ENCODE measurements at regions not wholly inside any gene's neighbourhood (a gene's known extent, or its start where the extent isn't known, plus 50 kb on each side); places are given as distances from the start of the nearest gene placed in this dataset.
"Not testable (repeated sequence)": the region's sequence is repeated elsewhere in the genome, so short reads cannot be mapped to it uniquely, and the experiment has no call there.

DNA sequence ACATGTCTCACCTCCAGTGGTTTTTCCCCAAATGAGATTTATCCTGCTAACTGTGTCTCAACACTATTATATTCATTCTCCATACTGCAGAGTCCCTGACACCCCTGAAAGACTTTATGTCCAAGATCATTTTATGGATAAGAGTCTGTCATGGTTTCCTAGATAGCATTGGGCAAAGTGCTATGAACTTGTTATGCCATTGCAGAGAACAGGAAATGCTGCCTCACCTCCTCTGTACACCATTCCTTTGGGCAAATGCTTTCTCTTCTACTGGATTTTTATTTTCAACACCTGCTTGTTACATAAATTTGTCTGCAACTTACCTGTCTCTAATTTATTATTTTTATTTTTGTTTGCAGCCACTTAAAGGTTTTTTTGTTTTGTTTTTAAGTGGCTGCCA lies 652.5 kb upstream of the FAM98A start:
- in situ Hi-C loops (cut with HindIII; ENCODE audit: low pct_unique_long_range_greater_than_20kb, low sequenced_read_pairs): no loop called here
- no peak for DNase-seq (ENCODE audit: low read depth, low spot score)

DNA sequence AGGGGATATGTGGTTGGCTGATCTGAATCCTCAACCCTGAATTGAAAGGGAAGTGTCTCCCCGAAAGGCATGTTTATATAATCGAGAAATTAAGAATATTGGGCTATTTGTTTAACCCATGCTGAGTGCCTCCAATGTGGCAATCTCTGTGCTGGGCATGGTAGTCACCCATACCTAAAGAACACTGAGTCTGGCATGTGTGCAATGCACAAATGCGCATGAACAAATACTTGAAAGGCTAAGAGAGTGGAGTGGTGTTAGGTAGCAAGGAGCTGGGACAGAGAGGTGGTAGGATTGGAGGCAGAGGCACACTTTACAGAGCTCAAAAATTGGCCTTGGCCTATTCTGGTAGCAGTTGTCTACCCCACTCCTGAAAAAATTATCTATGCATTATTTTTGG lies 645.1 kb upstream of the FAM98A start:
- DNase-seq (ENCODE audit: low read depth, low spot score): no peak
- in situ Hi-C loops (cut with HindIII; ENCODE audit: low pct_unique_long_range_greater_than_20kb, low sequenced_read_pairs): no loop called here

DNA sequence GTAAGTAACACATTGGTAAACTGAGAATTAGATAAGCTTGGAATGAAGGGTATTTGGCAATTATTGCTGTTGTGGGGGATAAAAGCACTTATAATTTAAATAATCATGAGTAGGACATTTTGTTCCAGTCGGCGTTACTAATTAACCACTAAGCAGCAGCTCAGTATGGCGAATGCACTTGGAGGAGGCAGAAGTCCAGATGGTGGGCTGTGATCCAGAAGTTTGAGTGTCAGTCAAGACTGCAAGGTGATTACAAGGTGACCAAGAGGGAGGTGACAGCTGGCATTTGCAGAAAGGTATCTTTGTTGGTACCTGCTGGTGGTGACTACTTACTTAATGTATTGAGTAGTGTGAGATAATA lies 643.6 kb upstream of the FAM98A start:
- DNase-seq (ENCODE audit: low read depth, low spot score): no peak
- in situ Hi-C loops (cut with HindIII; ENCODE audit: low pct_unique_long_range_greater_than_20kb, low sequenced_read_pairs): no loop called here

DNA sequence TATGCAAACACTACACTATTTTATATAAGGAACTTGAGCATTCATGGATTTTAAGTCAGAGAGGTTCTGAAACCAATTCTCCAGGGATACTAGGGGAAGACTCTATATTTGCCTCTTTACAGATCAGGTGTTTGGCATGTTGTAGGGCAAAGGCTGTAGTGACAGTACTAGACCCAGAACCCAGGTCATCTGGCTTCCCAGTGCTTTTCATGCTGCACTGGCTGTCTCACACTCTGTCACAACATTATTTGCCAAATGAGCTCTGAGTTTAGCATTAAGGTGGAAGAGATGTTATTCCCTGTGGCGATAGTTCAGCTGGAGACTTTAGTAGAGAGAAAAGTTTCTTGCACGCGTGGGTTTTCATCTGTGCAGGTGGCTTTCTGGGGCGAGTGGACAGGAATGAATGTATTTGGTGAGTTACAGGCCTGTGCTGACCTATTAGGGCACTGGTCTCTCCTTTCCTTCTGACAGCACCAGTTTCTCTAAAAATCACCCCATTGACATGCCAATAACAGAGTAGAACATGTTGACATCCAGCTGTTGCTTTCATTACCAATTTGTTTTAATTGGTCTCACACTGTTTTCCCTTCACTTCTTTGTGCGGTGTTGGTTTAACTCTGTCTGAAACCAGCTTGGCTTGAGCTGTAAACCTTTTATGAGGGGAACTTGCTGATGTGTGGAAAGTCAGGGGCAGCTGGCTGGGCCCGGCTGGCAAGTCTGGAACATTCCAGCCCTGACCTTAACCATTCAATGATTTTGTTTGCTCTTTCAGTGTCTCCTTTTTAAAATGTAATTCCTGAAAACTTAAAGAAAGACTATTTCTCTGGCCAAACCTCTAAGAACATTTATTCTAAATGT lies 643.0 kb upstream of the FAM98A start:
- in situ Hi-C loops (cut with HindIII; ENCODE audit: low pct_unique_long_range_greater_than_20kb, low sequenced_read_pairs): no loop called here
- no peak for DNase-seq (ENCODE audit: low read depth, low spot score)

DNA sequence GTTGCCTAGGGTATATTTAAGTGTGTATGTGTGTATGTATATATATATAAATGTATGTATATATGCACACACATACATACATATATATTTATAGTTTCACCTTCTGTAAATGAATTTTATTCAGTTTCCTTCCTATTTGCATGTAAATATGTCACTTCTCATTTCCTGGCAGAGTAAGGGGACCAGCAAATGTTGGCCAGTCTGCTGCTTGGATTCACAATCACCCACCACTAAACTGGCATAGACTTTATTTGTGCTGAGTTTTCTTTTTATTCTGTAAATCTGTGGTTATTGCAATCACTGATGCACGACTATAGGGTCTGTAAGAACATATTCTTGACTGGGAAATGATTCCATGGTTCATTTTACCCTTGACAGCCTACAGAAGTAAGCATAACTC lies 640.4 kb upstream of the FAM98A start:
- in situ Hi-C loops (cut with HindIII; ENCODE audit: low pct_unique_long_range_greater_than_20kb, low sequenced_read_pairs): no loop called here
- no peak for DNase-seq (ENCODE audit: low read depth, low spot score)

DNA sequence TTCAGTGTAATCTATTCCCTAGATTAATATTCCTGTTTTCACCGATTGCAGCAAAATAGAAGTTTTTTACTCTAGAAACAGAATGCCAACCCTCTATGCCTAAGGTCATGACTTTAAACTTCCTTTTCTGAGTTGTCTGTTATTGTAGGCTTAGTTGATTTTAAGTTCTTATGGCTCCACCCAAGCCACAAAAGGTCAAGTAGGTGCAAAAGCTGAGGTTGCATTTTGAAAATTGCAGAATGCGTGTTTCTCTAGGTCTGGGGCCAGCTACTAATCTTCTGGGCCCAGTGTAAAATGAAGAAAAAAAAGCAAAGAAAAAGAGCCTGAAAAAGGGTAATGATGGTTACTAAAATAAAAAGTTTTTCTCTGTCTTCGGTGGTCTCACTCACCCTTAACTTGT lies 635.7 kb upstream of the FAM98A start:
- no peak for DNase-seq (ENCODE audit: low read depth, low spot score)
- in situ Hi-C loops (cut with HindIII; ENCODE audit: low pct_unique_long_range_greater_than_20kb, low sequenced_read_pairs): no loop called here

DNA sequence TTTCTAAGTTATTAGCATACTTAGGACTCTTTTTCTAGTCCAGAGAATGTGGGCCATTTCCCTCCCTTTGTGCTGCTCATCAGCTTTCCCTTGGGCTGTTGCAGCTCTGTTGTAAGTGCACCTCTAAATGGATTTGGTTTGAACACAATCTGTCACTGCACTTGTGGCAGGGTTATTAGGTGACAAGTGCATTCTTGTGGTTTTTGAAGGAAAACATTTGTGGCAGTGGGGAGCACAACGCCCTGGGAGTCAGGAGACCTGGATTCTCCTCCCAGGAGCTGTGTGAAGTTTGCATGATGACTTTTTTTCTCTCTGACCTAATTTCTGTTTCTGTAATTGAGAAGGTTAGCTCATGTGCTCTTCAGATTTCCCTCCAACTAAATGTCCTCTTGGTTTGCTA lies 630.9 kb upstream of the FAM98A start:
- DNase-seq (ENCODE audit: low read depth, low spot score): no peak
- in situ Hi-C loops (cut with HindIII; ENCODE audit: low pct_unique_long_range_greater_than_20kb, low sequenced_read_pairs): no loop called here

DNA sequence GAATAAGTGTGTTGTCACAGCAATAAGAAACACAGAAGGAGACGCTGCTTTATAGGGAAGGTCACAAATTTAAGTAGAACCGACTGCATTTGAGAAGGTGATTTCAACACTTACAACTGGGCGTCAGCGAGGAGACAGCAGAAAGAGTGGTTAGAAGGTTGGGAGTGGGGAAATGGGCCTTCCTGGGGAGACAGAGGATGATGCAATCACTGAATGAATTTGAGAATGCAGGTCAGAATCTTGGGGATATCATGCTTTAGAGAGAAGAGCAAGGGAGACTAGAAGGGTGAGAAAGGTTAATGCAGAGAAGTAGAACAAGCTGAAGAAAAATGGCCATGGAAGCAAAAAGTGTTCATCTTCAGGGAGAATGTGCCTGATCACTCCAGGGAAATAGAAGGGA lies 616.1 kb upstream of the FAM98A start:
- in situ Hi-C loops (cut with HindIII; ENCODE audit: low pct_unique_long_range_greater_than_20kb, low sequenced_read_pairs): no loop called here

DNA sequence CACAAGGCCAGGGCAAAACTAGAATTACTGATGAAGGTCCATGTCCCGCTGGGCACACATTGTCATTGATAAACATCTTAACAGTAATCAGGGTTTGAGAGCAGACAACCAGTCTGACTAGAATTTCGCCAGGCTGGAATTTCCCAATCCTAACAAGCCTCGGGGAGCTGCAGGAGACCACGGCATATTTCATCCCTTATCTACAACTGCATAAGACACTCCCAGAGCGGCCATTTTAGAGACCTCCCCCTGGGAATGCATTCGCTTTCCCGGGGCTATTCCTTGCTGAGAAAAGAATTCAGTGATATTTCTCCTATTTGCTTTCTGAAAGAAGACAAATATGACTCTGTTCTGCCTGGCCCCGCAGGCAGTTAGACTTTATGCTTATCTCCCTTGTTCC lies 611.3 kb upstream of the FAM98A start:
- in situ Hi-C loops (cut with HindIII; ENCODE audit: low pct_unique_long_range_greater_than_20kb, low sequenced_read_pairs); DNase-seq (ENCODE audit: low read depth, low spot score): not testable (repeated sequence)

More for the DNA sequence above, 616.1 kb upstream of the FAM98A start:
- no peak for DNase-seq (ENCODE audit: low read depth, low spot score)

DNA sequence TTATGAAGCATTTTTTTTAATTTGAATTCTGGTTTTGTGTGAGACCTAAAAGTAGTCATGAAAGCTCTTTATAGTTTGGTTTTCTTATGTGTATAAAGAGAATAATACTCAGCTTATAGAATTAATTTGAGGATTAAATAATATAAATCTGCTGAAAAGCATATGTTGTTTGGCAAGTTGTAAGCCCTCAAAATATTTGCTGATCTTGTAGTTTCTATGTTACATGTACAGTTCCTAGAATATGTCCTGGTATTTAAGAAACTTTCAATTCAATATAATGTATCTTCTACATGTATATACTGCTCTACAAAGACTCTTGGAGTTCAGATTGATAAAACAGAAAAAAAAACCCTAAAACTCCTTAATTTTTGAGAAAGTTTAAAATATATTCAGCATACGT lies 605.5 kb upstream of the FAM98A start:
- in situ Hi-C loops (cut with HindIII; ENCODE audit: low pct_unique_long_range_greater_than_20kb, low sequenced_read_pairs): no loop called here
- no peak for DNase-seq (ENCODE audit: low read depth, low spot score)

DNA sequence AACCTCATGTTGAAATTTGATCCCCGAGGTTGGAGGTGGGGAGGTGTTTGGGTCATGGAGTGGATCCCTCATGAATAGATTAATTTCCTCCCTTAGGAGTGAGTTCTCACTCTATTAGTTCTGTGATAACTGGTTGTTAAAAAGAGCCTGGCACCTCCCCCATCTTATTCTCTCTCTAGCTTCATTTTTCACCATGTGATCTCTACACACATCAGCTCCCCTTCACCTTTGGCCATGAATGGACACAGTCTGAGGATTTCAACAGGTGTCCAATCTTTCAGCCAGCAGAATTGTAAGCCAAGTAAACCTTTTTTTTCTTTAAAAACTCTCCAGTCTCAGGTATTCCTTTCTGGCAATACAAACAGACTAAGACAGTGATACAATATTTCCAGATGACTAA lies 602.0 kb upstream of the FAM98A start:
- DNase-seq (ENCODE audit: low read depth, low spot score): no peak
- in situ Hi-C loops (cut with HindIII; ENCODE audit: low pct_unique_long_range_greater_than_20kb, low sequenced_read_pairs): no loop called here

DNA sequence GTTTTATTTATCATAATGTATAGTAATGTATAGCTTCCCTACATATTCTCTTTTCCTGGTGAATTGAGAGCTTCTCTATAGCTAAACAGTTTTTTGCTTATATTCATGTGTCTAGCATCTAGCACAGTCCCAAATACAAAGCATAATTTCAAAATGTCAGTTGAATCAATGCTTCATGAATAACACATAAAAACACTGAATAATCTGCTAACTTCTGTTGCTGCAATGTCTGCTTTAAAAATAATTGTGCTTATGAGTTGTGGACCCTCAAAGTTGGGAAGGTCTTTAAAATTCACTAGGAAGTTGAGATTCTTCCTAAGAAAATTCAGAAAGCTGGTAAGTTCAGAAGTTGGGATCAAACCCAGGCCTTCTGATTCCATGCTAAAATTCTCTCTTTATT lies 600.9 kb upstream of the FAM98A start:
- DNase-seq (ENCODE audit: low read depth, low spot score): no peak
- in situ Hi-C loops (cut with HindIII; ENCODE audit: low pct_unique_long_range_greater_than_20kb, low sequenced_read_pairs): no loop called here

DNA sequence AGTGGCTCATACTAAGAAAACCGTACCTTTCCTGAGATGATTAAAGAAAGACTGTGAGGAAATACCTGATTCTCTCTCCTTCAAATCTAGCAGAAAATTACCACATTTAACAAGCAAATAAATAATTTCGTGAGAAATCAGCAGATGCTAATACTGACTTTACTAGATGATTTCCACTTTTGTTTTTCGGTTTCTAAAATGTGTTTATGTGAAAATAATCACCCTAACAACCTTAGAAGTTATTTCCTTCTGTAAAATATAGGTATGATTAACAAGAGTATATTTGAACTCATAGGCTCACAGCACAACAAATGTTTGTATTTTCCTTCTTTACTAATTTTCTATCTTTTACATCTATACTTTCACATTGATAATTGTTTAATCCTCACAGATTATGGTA lies 594.1 kb upstream of the FAM98A start:
- in situ Hi-C loops (cut with HindIII; ENCODE audit: low pct_unique_long_range_greater_than_20kb, low sequenced_read_pairs): no loop called here
- no peak for DNase-seq (ENCODE audit: low read depth, low spot score)

DNA sequence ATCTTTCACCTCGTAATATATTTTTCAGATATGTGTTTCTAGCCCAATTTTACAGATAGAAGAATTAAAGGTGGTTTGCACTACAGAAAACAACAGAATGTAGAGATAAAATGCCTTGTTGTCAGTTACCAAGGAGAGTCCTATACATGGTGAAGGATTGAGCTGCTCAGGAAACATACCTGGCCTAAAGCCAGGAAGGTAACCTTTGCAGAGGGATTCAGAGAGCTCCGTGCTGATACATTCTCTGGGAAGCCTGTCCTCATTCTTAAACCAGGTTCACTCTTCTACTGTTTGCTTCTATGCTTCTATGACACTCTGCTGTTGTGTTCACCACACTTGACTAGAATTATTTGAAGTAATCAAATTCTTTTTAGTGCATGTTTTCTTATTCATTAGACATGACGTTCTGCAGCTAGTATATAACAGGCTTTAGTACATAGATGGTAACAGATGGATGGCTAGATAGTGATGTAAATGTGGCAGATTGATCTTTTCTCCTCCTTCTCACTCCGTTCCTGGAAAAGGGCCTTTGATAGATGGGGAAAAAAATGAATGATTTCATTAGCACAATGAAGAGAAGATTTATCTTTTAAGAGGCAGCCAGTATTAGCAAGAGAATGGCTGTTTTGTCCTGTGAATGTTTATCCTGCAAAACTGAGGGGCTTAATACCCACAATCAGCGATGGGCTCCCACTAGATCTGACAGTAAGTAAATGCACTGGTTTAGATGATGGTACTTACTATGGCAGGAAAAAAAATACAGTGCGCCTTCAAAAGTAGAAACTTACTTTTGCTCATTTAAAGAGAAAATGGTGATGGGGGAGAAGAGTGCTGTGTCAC lies 589.6 kb upstream of the FAM98A start:
- no peak for DNase-seq (ENCODE audit: low read depth, low spot score)
- in situ Hi-C loops (cut with HindIII; ENCODE audit: low pct_unique_long_range_greater_than_20kb, low sequenced_read_pairs): no loop called here

DNA sequence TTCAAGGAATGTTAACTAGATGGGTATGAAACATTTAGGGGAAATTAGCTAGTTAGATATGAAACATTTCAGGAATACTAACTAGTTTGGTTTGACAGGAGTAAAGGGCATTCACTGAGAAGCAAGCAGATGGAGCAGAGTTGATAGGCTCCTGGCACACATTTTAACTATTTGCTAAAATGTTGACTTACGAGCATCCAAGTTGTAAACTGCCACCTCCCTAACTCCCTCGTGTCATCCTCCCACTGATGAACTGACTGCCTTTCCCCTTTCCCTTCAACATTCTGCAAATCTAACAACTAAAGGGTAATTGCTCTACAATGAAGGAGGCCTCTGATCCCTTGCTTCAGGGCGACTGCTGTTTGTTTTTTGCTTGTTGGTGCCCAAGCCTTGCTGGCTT lies 580.4 kb upstream of the FAM98A start:
- in situ Hi-C loops (cut with HindIII; ENCODE audit: low pct_unique_long_range_greater_than_20kb, low sequenced_read_pairs): no loop called here
- DNase-seq (ENCODE audit: low read depth, low spot score): no peak

DNA sequence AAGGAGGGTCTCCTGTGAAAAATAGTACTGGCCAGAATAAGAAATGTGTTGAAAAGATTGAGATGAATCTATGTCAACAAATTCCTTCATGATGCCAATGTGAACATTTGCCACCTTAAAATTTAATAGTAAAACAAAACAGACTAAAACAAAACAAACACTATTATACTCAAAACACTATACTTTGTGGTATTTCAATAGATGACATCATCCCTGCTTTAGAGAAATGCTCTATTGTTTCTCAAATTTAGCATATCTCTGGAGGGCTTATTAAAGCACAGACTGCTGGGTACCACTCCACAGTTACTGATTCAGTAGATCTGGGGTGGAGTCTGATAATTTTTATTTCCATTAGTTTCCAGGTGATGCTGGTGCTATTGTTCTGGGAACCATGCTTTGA lies 579.4 kb upstream of the FAM98A start:
- DNase-seq (ENCODE audit: low read depth, low spot score): no peak

DNA sequence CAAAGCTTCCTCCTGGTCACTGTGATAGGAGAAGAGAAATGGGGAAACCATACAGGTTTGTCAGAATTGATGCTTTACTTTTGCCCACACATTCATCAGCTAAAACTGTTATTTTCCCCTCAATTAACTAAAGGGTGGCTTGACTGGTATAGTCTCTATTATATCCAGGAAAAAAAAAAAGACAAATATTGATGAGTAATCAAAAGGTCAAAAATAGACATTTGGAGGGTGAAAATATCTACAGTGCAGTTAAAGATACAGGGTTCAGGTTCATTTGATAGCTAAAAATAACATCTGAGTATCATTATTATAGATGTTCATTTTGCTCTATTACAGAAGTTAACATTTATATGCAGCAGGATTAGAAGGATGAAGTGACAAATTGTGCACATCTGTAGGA lies 577.6 kb upstream of the FAM98A start:
- DNase-seq (ENCODE audit: low read depth, low spot score): no peak
- in situ Hi-C loops (cut with HindIII; ENCODE audit: low pct_unique_long_range_greater_than_20kb, low sequenced_read_pairs): no loop called here

More for the DNA sequence above, 579.4 kb upstream of the FAM98A start:
- in situ Hi-C loops (cut with HindIII; ENCODE audit: low pct_unique_long_range_greater_than_20kb, low sequenced_read_pairs): no loop called here

DNA sequence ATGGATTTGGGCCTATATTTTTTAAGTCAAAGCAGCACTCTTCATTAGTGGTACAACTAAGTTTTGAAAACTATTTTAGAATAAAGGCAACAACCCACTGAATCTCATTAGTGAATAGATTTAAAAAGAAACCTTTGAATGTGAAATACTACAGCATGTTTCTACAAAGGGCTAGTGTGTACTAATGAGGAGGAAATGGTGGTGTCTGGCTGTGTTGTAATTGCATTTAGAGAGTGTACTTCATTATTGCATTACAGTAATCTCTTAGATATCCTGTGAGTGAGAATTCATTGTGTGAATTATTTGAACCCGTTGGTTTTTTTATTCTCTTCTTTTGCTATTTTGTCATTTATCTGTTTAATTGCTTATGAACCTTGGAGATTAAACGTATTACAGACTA lies 575.4 kb upstream of the FAM98A start:
- in situ Hi-C loops (cut with HindIII; ENCODE audit: low pct_unique_long_range_greater_than_20kb, low sequenced_read_pairs): no loop called here
- DNase-seq (ENCODE audit: low read depth, low spot score): no peak

DNA sequence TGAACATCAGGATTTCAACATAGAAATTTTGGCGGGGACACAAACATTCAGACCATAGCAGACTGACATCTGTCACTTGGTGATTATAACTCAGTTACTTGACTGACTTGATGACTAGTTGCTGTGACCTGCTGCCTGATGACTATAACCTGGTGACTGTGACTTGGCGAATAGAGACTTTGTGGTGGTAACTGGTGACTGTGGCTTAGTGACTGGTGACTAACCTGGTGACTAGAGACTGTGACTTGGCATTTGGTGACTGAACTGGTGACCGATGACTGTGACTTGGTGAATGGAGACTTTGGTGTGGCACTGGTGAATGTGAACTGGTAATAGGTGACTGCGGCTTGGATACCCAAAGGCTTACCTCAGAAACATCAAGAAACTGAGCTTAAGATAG lies 563.1 kb upstream of the FAM98A start:
- peak; percentile 10 for DNase-seq (ENCODE audit: low read depth, low spot score)
- in situ Hi-C loops (cut with HindIII; ENCODE audit: low pct_unique_long_range_greater_than_20kb, low sequenced_read_pairs): no loop called here
